ENCODE measurements at regions not wholly inside any gene's neighbourhood (a gene's known extent, or its start where the extent isn't known, plus 50 kb on each side); places are given as distances from the start of the nearest gene placed in this dataset.

- Histone ChIP-seq H2AK5ac (ENCODE audit: insufficient read length, low read length) (no peak overlapping the region), H3K23ac (ENCODE audit: insufficient read length, low read depth, low read length) (no peak overlapping the region), H3T11ph (ENCODE audit: low read length) (no peak overlapping the region), H3K9ac (ENCODE audit: extremely low read depth, insufficient read length, low read length) (no peak overlapping the region), H3K79me1 (ENCODE audit: insufficient read depth, low read depth, low read length, poor library complexity, severe bottlenecking) (no peaks in the 10 kb centered on the region), H3K14ac (ENCODE audit: insufficient read depth, low read length) (no peak overlapping the region), H3K79me2 (ENCODE audit: insufficient read depth, low read length) (no peaks in the 10 kb centered on the region), H2BK12ac (ENCODE audit: insufficient read length, low read depth, low read length) (no peak overlapping the region), H2BK5ac (ENCODE audit: insufficient read length, low read length) (no peak overlapping the region), H4K20me1 (ENCODE audit: control insufficient read depth, insufficient read depth, insufficient read length) (no peaks in the 10 kb centered on the region), H3K9me3 (ENCODE audit: control insufficient read depth, low read depth, low read length) (no peaks in the 10 kb centered on the region), H2BK20ac (ENCODE audit: low read depth, low read length, poor library complexity, severe bottlenecking) (no peak overlapping the region), H3K18ac (ENCODE audit: insufficient read length, low read depth, low read length) (no peak overlapping the region), H2BK15ac (ENCODE audit: low read depth, low read length) (no peak overlapping the region), H3K4ac (ENCODE audit: low read depth, low read length) (no peak overlapping the region), H3K27me3 (ENCODE audit: insufficient read depth, low read length) (no peaks in the 10 kb centered on the region), H4K8ac (replicated peaks; ENCODE audit: insufficient read length, low read depth, low read length) (no peak overlapping the region), H2AFZ (ENCODE audit: low read length) (no peak overlapping the region), H3K27ac (ENCODE audit: insufficient read length, low read depth, low read length) (no peak overlapping the region), H3K56ac (ENCODE audit: insufficient read length, low read depth, low read length) (no peak overlapping the region), H4K91ac (ENCODE audit: insufficient read length, low read depth, low read length) (no peak overlapping the region), H3K4me1 (ENCODE audit: insufficient read depth, low read length) (no peaks in the 10 kb centered on the region), H3K4me2 (ENCODE audit: insufficient read depth, insufficient read length, low read length) (no peak overlapping the region), H3K23me2 (ENCODE audit: insufficient read length, low read depth, low read length, poor library complexity, severe bottlenecking) (no peaks in the 10 kb centered on the region), H4K5ac (ENCODE audit: insufficient read length, low read depth, low read length) (no peak overlapping the region), H2BK120ac (ENCODE audit: low read depth, low read length, poor library complexity, severe bottlenecking) (no peak overlapping the region)
- no peaks in the 10 kb centered on the region for H3K27me3 Mint-ChIP-seq (ENCODE audit: low read depth)
- no peak overlapping the region for H3K27ac Mint-ChIP-seq
- no peak for DNase-seq
- no peaks in the 10 kb centered on the region for H3K36me3 Mint-ChIP-seq (ENCODE audit: insufficient read depth in 1 of 3, low read depth in 3 of 3)
- no peaks in the 10 kb centered on the region for H3K9me3 Mint-ChIP-seq
- H3K4me3 Mint-ChIP-seq, result no peak overlapping the region
- H3K4me1 Mint-ChIP-seq, result peaks cover 3 to 4% of the 10 kb centered on the region in 2 experiments; a peak in 1 of 4 replicates
- TF ChIP-seq, protein P1, sequence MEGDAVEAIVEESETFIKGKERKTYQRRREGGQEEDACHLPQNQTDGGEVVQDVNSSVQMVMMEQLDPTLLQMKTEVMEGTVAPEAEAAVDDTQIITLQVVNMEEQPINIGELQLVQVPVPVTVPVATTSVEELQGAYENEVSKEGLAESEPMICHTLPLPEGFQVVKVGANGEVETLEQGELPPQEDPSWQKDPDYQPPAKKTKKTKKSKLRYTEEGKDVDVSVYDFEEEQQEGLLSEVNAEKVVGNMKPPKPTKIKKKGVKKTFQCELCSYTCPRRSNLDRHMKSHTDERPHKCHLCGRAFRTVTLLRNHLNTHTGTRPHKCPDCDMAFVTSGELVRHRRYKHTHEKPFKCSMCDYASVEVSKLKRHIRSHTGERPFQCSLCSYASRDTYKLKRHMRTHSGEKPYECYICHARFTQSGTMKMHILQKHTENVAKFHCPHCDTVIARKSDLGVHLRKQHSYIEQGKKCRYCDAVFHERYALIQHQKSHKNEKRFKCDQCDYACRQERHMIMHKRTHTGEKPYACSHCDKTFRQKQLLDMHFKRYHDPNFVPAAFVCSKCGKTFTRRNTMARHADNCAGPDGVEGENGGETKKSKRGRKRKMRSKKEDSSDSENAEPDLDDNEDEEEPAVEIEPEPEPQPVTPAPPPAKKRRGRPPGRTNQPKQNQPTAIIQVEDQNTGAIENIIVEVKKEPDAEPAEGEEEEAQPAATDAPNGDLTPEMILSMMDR (conservative IDR thresholded peaks at IDR 0.05), result no peak
These were observed 51.1 kb upstream of the HIF1A start for GRCh38 chr14:61644175-61644574.

Measured in H9 (cell line).